ENCODE measurements at regions not wholly inside any gene's neighbourhood (a gene's known extent, or its start where the extent isn't known, plus 50 kb on each side); places are given as distances from the start of the nearest gene placed in this dataset.

DNA sequence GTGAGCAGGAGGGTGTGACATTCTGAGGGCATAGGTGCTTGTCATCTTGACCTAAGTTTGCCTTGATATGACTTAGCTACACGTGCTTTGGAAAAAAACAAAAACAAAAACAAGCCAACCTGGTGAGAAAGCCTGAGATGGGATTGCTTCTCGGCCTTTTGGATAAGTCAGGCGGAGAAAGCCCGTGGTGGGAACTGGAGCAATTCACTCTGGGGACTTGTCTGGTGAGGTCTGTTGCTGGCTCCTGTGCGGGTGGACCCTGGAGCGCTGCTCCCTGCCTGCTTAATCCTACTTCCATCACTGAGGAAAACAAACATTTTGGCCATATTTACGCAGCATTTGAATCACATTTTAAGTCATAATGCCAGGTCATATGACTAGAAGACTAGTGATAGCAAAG, 100.3 kb downstream of the SNX19 start:
- Mint-ChIP-seq H3K9me3 (no peaks in the 10 kb centered on the region), H3K27ac (peak overlapping the region in 1 of 2 donors; percentile 46)
- no peak for ATAC-seq

DNA sequence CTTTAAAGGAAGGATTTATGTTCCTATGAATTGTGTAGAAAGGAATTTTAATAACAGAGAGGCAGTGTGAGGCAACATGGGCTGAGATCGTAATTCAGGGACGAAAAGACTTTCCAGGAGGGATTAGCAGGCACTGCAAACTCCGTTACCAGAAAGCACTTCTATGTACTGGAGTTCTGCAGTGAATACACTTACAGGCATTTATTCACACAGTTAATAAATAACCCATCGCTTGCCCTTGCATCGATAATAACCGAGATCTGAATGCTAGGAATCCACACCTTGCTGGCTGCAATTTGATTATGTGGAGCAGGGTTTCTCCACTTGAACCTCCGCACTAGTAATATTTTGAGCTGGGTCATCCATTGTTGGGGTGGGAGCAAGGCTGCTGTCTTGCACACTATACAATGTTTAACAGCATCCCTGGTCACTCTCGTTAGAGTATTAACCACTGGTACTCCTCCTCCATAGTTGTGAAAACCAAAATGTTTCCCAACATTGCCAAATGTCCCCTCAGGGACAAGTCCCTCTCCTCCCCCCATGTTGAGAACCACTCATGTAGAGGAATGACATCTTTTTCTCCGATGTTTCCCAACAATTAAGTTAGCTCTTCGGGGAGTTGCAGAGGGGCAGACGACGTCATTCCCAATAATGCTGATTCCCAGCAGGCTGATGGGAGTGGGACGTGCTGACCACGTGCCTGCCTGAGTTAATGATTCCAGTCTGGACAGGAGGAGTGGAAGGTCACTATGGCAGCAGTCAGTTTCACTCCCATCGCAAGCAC, 99.5 kb downstream of the SNX19 start:
- no peak for ATAC-seq
- Mint-ChIP-seq H3K36me3 (no peaks in the 10 kb centered on the region), H3K27ac (no peak overlapping the region), H3K9me3 (no peaks in the 10 kb centered on the region)
- no peak for DNase-seq (ENCODE audit: low spot score in 2 of 2)

More for the DNA sequence above, 100.3 kb downstream of the SNX19 start:
- DNase-seq (ENCODE audit: low spot score in 2 of 2) = no peak
- no peaks in the 10 kb centered on the region for H3K36me3 Mint-ChIP-seq

DNA sequence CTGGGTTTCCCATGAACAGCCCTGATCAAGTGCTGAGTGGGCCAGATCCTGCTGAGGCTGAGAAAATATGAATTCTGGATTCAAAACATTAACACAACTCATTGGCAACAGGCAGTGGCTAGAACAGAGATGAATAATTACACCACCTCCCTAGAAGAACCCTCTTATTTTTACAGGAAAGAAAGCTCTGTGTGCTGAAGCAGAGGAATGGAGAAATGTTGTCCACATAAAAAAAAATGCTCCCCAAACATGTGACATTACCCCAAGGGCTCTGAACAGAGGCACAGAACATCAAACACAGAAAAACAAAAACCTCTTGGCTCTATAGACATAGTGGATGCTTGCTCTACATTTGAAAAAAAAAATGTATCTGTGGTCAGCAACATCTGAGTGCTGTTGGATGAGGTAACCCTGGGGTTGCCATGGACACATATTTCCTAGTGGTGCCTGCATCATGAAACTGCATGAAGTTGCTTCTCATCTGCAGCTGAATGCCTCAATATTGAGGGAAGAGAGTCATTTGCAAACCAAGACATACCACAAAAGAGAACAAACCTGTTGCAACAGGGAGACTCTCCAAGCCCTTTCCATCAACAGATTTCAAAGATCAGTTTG, 98.8 kb downstream of the SNX19 start:
- Mint-ChIP-seq H3K36me3 (no peaks in the 10 kb centered on the region), H3K9me3 (no peaks in the 10 kb centered on the region), H3K27ac (no peak overlapping the region)
- DNase-seq (ENCODE audit: low spot score in 2 of 2) (no peak), ATAC-seq (peak in 1 of 2 donors; percentile 44)

DNA sequence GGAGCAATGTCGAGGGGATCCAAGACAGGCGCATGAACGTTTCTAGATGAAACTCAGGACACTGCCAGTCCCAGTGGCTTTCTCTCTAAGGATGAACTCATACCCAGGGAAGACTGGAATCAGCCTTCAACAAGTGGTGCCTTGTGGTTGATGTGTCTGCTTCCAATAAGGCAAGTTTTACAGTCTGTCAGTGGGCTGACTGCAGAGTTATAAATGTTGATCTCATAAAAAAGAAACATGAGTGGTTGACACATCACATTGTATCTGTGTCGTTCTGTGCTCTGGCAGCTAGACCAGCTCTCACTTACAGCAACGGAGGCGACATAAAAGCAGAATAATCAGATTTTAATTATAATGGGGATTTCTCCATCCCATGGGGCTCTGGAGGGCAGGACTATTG, 96.7 kb downstream of the SNX19 start:
- ATAC-seq (no peak), DNase-seq (ENCODE audit: low spot score in 2 of 2) (no peak)
- Mint-ChIP-seq H3K27ac (no peak overlapping the region), H3K36me3 (no peaks in the 10 kb centered on the region), H3K9me3 (no peaks in the 10 kb centered on the region)
